Activated CD8-positive, alpha-beta memory T cell treated with anti-CD3 and anti-CD28 coated beads for 24 hours (primary cell): ENCODE measurements at regions not wholly inside any gene's neighbourhood (a gene's known extent, or its start where the extent isn't known, plus 50 kb on each side); places are given as distances from the start of the nearest gene placed in this dataset.

Experiments
- DNase-seq: peaks from one replicate; pipeline ENCODE4 v3.0.0-alpha.2; 2020

GRCh38 chr15:97045666-97046421 lies 715.3 kb downstream of the NR2F2 start:
- DNase-seq, result no peak

DNA sequence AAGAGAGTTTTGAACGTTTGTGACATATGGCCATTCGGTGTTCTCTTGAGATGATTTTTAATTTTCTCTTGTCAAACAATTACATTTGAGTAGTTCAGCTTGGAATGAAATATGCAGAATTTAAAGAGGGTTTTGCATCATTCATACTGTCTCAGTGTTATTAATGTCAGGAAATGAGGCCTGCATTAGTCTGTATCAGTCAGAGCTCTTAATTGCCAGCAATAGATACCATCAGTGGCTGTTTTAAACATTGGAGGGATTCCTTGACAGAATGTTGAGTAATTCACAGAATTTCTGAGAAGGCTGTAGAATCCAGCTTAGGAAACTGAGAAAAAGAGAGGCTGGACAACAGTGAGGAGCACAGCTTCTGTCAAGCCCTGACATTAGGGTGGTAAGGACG lies 722.0 kb downstream of the NR2F2 start:
- no peak for DNase-seq

DNA sequence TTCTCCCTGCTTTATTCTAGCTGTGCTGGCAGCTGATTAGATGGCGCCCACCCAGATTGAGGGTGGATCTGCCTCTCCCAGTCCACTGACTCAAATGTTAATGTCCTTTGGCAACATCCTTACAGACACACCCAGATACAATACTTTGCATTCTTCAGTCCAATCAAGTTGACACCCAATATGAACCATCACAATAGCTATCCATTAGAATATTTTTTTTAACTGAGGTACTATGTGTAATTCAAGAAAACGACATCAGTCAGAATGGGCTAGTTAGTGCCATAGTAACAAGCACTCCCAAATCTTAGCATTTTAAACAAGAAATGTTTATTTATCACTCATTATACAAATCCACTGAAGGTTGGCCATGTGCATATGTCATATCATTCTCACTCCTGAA lies 723.1 kb downstream of the NR2F2 start:
- no peak for DNase-seq

DNA sequence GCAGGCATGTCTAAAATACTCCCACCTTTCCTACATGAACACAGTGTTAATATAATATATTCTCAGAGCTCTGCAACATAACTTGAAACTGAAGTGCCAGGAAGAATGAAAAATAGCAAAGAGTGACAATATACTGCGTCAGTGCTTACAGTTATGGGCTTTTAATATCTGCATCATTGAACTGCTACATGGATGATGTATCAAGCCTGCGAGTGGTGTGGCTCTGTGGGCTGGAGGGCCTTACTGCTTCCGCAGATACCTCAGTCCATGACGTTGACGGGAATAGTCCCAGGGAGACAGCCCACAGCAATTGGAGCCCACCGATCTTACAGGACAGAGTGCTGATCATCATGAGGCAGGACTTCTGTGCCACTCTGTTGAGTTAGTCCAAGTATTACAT lies 727.0 kb downstream of the NR2F2 start:
- DNase-seq, result no peak

DNA sequence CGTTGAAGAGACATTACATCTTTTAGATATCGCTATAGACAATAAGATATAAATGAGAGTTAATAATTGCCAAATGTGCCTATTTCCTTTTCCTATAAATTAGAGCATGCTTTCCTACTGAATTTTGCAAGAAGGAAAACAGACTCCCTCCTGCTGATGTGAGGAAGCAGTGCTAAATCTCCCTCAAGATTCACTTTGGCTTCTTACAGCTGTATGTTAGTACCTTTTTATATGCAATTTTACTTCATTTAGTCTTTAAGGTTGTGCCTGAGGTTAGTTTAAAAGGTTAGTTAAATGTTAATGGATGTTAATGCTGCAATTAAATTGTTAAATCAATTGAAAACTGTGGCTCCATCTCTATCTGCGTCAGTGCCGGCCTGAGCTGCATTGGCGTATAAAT lies 728.8 kb downstream of the NR2F2 start:
- no peak for DNase-seq

DNA sequence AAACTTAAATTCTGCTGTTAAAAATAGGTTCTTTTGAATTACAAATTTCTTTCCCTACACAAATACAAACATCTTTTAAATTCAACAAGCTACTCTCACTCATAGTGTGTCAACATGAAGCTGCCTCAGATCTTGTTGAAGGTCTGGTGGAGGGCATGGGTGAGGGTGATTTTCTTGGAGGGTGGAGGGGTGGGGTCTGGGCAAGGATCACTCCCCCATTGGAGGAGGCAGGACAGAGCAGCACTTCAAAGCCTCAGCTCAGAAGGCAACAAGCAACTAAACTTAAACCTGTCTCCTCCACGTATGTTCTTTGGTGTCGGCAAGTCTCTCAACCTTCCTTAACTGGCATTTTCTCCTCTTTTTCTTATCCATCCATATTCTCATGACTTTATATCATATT lies 730.9 kb downstream of the NR2F2 start:
- no peak for DNase-seq

DNA sequence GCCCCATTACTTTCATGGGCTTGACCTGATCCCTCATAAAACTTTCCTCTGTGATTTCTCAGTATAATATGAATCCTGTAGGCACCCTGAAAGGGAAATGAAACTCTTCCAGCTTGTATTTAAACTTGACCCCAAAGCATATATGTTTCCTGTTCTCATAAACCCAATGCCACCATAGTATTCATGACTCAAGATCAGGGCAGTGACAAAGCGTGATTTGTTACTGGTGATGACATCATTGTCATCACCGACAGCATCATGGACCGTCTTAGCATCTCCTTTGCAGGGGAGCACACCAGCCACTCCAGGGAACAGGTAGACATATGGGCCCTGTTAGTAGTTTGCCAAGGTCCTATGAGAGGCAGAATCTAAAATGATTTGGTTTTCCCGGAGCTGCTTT lies 741.2 kb downstream of the NR2F2 start:
- DNase-seq, result no peak

DNA sequence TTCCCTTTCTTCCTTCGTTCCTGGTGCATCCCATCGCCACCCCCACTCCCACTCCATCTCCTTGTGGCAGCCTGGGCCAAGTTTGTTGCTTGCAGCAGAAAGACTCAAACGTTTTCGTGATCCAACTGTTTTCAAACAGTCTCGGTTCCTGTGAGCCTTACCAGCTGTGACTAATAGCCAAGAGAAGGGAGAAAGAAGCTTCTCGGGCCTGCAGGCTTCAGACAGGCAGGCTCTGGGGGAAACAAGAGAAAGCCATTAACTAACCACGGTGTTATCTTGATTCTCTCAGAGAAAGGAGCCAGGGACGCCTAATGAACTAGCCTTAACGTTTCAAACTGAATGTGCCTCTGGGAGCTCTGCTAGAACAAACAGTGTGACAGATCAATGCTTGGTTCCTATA lies 742.0 kb downstream of the NR2F2 start:
- no peak for DNase-seq

DNA sequence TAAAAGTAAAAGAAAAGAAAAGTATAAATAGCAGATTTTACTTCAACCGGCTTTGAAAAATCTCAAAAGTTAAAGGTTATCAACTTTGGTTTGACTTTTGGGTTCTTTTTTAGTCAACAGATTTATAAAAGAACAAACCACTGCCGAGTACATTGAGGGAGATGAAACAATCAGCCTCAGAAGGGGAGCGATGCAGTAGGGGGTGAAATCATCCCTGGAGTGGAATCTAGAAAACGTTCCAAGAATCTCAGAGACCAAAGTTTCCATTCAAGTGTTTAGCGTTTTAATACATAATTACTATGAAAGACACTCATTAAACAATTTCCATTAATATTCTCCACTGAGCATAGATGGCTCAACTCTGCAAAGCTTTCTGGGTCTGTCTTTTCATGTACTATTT lies 745.5 kb downstream of the NR2F2 start:
- no peak for DNase-seq

GRCh38 chr15:97077975-97078374 lies 747.5 kb downstream of the NR2F2 start:
- no peak for DNase-seq

DNA sequence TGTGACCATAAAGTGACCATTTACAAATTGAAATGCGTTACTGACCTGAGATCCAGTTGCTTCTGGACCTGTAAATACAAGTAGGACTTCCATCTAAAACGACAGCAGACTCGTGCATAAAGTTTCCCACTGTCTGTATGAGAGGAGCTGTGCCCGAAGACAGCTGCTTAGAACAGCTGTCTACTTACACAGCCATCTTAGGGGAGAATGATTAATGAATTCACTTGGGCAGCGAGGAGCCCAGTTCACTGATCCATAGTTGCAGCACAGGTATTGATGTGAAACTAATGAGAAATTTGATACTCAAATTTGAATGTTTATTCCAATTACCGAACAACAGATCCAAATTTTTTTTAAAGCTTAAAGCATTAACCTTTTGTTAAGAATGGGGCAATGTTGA lies 748.1 kb downstream of the NR2F2 start:
- no peak for DNase-seq

DNA sequence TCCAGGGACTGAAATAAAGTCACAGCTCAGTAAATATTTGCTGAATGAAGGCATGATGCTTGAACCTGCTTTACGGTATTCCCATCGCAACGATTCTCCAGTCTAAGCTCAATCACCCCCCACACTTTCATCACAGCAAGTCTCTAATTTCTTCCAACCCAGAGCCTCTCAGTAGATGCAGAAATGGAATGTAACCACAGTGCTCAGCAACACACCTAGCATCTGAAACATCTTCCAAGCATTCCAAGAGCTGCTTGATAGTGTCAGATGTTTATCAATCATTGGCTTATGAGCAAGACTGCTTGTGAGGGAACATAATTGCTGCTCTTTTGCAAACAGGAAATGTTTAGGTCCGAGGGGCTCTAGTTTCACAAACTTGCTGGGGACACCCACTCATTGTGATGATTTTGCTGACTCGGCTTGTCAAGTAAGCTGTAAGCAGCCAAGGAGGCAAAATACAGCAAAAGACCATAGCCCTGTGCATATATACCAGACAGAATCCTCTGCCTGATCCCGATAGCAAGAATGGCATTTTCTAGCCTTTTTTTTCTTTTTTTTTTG lies 751.2 kb downstream of the NR2F2 start:
- no peak for DNase-seq

DNA sequence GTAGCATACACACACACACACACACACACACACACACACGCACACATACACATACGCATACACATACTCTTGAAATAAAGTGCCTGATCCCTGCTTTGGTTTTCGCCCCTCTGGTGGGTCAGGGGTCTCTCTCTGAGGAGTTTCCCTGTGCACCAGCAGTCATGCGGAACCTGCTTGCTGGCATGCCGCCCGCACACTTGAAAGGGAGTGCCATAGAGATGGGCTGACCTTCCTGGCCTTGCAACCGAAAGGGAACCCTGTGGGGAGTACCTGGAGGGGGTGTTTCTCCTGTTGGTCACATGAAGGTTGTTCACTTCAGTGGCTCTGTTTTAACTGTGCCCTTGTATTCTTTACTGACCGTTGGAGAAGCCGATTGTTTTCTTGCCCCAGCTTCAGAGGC lies 752.3 kb downstream of the NR2F2 start:
- DNase-seq, result no peak

DNA sequence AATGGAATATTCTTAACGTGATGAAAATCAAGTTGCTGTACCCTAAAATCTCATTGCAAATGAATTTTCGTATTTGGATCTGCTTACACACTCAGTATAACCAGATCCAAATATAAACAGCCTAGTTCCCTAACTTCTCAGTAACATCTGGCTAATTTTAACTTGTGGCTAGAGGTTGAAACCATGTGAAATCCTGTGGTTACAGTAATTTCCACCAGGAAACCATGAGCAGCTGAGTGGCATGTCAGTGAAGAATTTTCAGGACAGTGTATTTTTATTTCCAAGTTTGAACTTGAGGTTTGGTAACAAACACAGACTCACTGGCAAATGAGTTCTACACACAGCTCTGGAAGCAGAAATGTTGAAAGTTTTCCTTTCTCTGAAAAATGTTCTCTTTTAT lies 754.1 kb downstream of the NR2F2 start:
- DNase-seq, result no peak

GRCh38 chr15:97085731-97086130 lies 755.2 kb downstream of the NR2F2 start:
- no peak for DNase-seq

DNA sequence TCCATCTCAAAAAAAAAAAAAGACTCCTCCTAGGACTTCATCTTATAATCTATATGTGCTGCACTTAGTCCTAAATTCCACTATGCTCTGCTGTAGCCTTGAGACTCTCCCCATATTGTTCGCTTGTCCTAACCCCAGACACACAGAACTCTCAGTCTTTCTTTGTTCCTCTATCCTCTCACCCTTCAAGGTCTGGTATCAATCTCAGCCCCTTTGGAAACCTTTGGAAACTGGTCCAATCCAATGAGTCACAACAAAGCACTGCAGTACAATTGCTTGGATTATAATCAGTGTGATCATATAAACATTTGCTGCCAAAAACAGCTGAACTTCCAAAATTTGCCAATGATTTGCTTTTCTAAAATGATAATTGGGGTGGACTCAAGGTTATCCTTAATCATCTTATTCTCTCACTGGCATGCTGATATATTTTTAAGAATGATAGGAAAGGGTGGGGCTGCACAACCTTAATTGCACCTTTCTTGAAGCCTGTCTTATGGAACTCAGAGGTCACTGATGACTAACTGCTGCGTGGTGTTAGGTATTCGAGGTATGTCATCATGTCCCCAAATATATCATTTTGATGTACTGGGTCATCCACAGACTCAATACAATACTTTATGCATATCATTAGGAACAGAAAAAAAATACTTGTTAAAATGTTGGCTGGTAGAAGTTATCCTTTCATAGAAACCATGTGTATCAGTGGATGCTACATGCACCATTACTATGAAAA lies 756.7 kb downstream of the NR2F2 start:
- DNase-seq, result no peak

DNA sequence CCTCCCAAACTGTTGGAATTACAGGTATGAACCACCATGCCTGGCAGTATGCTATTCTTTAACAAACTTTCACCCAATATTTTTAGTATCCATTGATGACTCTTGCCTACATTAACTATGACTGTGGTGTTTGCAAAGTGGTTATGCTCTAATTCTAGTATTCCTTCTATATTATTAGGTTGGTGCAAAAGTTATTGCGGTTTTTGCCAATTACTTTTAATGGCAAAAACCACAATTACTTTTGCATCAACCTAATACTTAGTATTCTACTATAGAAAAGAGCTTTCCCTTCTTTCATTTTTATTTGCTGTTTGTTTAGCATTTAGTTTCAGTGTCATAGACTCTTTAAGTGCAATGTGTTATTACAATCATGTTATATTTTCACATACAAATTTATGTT lies 760.6 kb downstream of the NR2F2 start:
- no peak for DNase-seq

DNA sequence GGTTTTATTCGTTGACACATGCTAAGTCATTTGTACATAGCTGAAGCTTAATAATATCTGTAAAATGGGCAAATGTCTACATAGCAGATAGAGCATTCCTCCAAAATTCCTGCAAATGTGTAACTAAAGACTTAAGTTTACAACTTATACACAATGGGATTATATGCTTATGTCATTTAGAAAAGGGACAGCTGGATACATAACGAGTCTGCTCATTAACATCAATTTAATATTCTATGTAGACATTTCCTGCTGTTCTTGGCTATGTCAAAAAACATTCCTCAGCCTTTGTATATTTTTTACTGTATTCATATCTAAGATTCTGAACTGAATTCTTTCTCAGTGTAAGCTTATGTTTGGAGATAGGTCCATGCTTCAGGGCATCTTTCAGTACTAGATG lies 762.2 kb downstream of the NR2F2 start:
- no peak for DNase-seq

- no peak for DNase-seq
These were observed 765.9 kb downstream of the NR2F2 start for GRCh38 chr15:97096303-97096835.

DNA sequence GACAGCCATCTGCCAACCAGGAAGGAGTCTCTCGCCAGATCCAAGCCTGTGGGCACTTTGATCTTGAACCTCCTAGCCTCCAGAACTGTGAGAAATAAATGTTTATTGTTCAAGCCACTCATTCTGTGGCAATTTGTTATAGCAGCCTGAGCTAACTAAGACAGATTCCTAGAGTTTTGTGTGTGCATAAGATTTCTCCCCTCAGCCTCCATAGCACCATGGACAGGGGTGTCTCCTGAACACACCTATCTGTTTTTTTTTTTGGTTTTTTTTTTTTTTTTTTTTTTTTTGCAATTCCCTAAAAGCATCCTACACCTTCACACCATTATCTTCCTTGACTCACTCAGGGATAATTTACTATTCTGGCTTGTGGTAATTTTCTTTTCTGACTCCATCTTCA lies 768.5 kb downstream of the NR2F2 start:
- DNase-seq, result no peak

- no peak for DNase-seq
These were observed 771.1 kb downstream of the NR2F2 start for GRCh38 chr15:97101572-97101971.

DNA sequence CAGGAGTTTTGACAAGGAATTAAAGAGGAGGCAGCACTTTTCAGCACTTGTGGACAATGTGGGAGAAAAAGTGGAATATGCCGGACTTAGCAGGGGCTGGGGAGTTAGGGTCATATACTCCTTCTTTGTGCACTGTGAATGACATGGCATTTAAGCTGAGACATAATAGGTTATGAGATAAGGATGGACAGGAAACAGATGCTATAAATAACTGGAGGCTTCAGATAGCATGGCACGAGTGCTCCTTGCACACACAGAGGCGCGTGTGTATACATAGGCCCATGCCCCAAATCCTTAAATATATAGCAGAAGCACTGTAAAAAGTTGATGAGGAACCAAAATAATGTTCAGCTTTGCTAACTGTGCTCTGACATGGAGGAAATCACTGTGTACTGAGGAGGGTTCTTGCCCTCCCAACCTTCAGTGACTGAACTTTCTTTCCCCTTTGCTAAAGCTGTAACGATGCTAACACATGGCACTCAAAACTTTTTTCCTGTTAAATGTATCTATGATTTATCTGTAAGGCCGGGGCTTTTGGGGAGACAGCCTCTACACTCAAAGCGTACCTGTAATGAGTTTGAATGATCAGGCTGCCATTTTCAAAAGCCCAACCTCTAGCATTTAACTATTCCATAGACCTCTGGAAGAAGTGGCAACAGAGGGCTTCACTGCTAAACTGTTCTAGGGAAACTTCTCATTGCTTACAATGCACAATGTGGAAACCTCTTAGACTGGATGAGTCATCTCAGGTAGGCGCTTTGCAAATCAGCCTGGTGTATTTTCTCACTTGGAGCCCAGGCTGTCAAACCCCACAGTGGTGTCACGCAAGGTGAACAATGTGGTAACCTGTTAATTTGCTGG lies 784.6 kb downstream of the NR2F2 start:
- DNase-seq, result no peak

GRCh38 chr15:97115761-97116070 lies 785.2 kb downstream of the NR2F2 start:
- no peak for DNase-seq
